BJ (cell line): ENCODE measurements at regions not wholly inside any gene's neighbourhood (a gene's known extent, or its start where the extent isn't known, plus 50 kb on each side); places are given as distances from the start of the nearest gene placed in this dataset.

Experiments
- CTCF ChIA-PET: fragments of 350-600 bp; formaldehyde crosslinking; extraction: SDS; loops from one replicate; lab custom pipeline; 2021; ENCODE audit warnings: antibody characterized with exemption, inconsistent platforms; lab: Yijun Ruan, JAX
- POLR2A ChIA-PET: fragments of 300-600 bp; sonication (Branson Sonifier 250); formaldehyde crosslinking; extraction: SDS; loops from one replicate; lab custom pipeline; 2021; ENCODE audit warnings: antibody characterized with exemption; lab: Charles Lee
- DNase-seq: peaks from one replicate; pipeline ENCODE4 v3.0.0-alpha.2; 2011; ENCODE audit warnings: low read depth
- H3K27me3 ChIP-seq: 2 replicates; pipeline ENCODE4 v1.6.0; 2011; ENCODE audit warnings: low read length; ENCODE audit not compliant: control insufficient read depth, insufficient read depth
- H3K36me3 ChIP-seq: 2 replicates; pipeline ENCODE4 v1.5.1; 2011; ENCODE audit warnings: low read length; ENCODE audit not compliant: control insufficient read depth, insufficient read depth
- H3K4me3 ChIP-seq: 2 replicates; pipeline ENCODE4 v1.5.1; 2011; ENCODE audit warnings: low read depth, mild to moderate bottlenecking, control low read depth, low read length
- CTCF ChIP-seq: IDR thresholded peaks from 2 replicates; pipeline ENCODE4 v1.5.1; 2011; ENCODE audit warnings: low read depth, mild to moderate bottlenecking, control low read depth, inconsistent platforms, low read length, moderate library complexity; ENCODE audit not compliant: insufficient read depth

DNA sequence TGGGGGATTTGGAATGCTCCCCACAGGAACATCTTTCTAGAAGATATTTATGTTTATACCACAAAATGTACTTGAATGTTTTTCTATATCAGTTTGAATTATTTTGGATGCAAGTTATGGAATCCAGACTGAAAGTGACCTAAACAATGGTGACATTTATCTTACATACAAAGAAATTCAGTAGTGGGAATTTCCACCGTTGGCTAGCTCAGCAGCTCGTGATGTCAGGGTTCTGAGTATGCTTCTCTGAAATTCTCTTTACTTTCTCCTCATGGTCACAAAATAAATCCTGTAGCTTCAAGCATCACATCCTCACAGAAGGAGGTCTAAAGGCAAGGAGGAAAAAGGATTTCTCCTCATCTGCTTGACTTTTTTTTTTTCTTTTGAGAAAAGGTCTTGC is 105.3 kb downstream of the AKAIN1 start:
- no peak overlapping the region for H3K4me3 ChIP-seq
- ChIA-PET POLR2A (no interaction called here), CTCF (no interaction called here)
- TF ChIP-seq CTCF: no peak
- H3K36me3 ChIP-seq: no peaks in the 10 kb centered on the region
- DNase-seq: no peak
- H3K27me3 ChIP-seq: no peaks in the 10 kb centered on the region

DNA sequence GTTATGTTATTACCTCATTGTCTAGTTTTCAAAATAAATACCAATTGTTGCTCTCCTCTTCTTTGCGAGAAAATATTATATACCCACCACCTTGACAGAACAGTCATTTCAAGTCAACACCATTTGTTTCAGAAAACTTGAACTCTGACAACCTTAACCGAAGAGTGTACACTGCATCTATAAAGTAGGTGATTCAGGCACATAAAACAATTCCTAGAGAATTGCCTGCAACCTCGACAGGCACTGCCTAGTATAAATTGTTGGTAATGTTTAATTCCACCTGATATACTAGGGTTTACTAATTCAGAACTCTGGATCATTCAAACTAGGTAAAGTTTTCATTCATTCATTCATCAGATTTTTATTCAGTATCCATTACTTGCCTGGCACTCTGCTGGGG is 121.8 kb downstream of the AKAIN1 start:
- Histone ChIP-seq H3K36me3 (no peaks in the 10 kb centered on the region), H3K4me3 (no peak overlapping the region), H3K27me3 (no peaks in the 10 kb centered on the region)
- POLR2A ChIA-PET: no interaction called here
- no peak for TF ChIP-seq CTCF
- no peak for DNase-seq
- CTCF ChIA-PET: no interaction called here

DNA sequence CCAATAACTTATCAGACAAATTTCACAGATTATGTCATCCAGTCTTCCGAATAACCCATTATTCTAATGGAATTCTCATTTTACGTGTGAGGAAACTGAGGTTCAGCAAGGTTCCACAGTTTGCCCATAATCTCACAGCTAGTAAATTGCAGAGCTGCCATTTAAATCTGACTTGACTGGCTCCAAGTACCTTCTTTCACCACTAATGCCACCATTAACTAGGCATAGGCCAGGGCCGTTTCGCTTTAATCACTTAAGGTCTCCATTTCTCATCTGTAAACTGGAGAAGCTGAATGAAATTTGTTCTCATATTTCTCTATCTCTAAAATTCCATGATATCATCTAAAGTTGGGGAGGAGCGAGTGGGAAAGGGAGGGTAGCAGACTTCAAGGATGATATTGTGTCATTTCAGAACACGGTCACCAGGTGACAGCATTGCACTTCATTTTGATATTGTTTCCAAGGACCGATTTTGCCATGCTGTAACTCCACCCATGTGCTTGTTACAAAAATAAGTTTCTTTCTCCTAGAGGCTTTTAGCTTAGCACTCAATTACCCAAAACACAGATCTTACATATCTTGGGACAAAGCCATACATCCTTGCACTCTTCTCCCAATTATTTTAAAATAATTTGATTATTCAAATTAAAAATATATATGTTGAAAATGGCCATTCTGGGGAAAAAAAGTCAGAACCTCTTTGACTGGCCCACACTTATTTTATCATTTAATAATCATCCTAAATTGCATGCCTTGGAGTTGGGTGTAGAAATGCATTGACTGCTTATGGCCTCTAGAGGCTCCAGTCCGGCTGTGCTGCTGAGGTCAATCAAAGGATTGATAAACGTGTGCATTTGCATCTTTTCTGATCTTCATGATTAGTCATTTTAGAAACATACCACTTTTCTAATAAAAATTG is 123.8 kb downstream of the AKAIN1 start:
- Histone ChIP-seq H3K4me3 (no peak overlapping the region), H3K27me3 (no peaks in the 10 kb centered on the region), H3K36me3 (no peaks in the 10 kb centered on the region)
- peak; percentile 23; the same call in 1 of the 2 replicates for TF ChIP-seq CTCF
- ChIA-PET CTCF (no interaction called here), POLR2A (no interaction called here)
- DNase-seq: no peak

GRCh38 chr18:5068851-5069250 is 128.2 kb downstream of the AKAIN1 start:
- TF ChIP-seq CTCF: no peak
- POLR2A ChIA-PET: no interaction called here
- no peaks in the 10 kb centered on the region for H3K36me3 ChIP-seq
- DNase-seq: no peak
- H3K27me3 ChIP-seq: no peaks in the 10 kb centered on the region
- CTCF ChIA-PET: interaction anchor here (1.5 kb wide), 1 partner anchor 12 kb away, joined by 3 read pairs; no protein-coding TSS in a partner anchor
- H3K4me3 ChIP-seq: no peak overlapping the region

DNA sequence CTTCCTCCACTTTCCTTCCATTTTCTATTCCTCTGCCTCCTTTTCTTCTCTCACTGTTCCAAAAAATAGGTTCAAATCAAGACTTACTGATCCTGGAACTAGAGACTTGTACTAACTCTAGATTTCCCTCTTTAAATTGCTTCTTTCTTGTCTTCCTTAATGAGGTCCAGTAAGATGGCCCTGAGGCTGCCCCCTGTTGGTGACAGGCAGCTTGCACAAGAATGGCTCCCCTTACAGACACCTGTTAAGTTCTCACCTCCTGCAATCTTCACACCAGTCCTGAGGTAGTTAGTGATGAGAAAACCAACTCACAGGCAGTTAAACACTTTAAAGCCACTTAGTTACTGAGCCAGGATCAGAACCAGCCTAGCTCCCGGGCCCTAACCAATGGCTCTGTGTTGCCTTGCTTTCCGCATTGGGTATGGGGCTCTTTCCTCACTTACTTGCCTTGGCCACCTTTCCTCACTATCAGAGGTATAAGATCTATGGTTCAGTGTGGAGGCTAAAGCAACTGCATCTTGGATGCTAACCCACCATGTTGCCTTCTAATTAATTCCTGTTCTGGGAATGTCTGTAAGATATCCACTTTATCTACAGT is 130.6 kb downstream of the AKAIN1 start:
- CTCF ChIA-PET: no interaction called here

More for the DNA sequence above, 130.6 kb downstream of the AKAIN1 start:
- Histone ChIP-seq H3K4me3 (no peak overlapping the region), H3K27me3 (no peaks in the 10 kb centered on the region), H3K36me3 (no peaks in the 10 kb centered on the region)
- POLR2A ChIA-PET: no interaction called here
- DNase-seq: no peak
- no peak for TF ChIP-seq CTCF
